SKM-1 (cell line): ENCODE measurements at regions not wholly inside any gene's neighbourhood (a gene's known extent, or its start where the extent isn't known, plus 50 kb on each side); places are given as distances from the start of the nearest gene placed in this dataset.
"Not testable (repeated sequence)": the region's sequence is repeated elsewhere in the genome, so short reads cannot be mapped to it uniquely, and the experiment has no call there.

Source experiments
- DNase-seq: peaks from one replicate; lab custom pipeline; 2025; ENCODE audit not compliant: unreplicated experiment; lab: John Stamatoyannopoulos, UW

GRCh38 chr6:78770765-78771164, 96.6 kb upstream of the IRAK1BP1 start:
- no peak for DNase-seq

- DNase-seq = no peak
Measured at GRCh38 chr6:78771586-78771985, 95.8 kb upstream of the IRAK1BP1 start.

DNA sequence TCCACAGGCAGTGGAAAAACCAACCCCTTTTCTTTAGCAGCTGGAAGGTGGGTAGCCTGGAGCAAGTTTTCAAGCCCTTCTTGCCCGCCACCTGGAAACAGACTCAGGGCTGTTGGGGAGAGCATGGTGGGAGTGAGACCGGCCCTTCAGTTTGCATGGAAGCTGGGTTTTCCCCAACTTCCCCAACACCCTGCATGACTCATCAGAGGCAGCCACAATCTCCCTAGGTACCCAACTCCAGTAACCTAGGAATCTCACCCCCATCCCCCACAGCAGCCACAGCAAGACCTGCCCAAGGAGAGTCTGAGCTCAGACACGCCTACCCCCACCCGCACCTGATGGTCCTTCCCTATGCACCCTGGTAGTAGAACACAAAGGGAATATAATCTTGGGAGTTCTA, 86.3 kb upstream of the IRAK1BP1 start:
- no peak for DNase-seq

DNA sequence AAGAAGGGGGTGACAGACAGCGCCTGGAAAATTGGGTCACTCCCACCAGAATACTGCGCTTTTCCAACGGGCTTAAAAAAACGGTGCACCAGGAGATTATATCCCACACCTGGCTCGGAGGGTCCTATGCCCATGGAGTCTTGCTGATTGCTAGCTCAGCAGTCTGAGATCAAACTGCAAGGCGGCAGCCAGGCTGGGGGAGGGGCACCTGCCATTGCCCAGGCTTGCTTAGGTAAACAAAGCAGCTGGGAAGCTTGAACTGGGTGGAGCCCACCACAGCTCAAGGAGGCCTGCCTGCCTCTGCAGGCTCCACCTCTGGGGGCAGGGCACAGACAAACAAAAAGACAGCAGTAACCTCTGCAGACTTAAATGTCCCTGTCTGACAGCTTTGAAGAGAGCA, 84.0 kb upstream of the IRAK1BP1 start:
- not testable (repeated sequence) for DNase-seq

GRCh38 chr6:78797270-78797669, 70.1 kb upstream of the IRAK1BP1 start:
- DNase-seq = no peak

GRCh38 chr6:78799682-78800081, 67.7 kb upstream of the IRAK1BP1 start:
- no peak for DNase-seq

- not testable (repeated sequence) for DNase-seq
Measured at GRCh38 chr6:78806792-78807191, 60.6 kb upstream of the IRAK1BP1 start.

DNA sequence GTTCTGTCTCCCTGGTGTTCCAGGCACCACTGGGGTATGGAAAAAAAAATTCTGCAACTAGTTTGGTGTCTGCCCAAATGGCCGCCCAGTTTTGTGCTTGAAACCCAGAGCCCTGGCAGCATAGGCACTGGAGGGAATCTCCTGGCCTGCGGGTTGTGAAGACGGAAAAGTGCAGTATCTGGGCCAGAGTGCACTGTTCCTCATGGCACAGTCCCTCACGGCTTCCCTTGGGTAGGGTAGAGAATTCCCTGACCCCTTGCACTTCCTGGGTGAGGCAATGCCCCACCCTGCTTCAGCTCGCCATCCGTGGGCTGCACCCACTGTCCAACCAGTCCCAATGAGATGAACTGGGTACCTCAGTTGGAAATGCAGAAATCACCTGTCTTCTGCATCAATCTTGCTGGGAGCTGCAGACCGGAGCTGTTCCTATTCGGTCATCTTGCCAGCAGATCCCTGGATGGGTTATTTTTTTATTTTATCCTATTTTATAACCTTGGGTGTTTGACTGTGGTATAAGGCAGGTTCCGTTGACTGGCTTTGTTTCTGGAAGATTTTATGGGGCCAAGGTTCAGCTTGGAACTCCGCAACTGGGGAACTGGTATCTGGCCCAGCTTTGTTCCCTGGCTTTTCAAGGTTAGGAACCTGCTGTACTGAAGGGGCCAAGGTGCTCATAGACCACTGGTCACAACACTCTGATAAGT, 59.5 kb upstream of the IRAK1BP1 start:
- DNase-seq = not testable (repeated sequence)

GRCh38 chr6:78808356-78808891, 58.9 kb upstream of the IRAK1BP1 start:
- no peak for DNase-seq

GRCh38 chr6:78808933-78809332, 58.4 kb upstream of the IRAK1BP1 start:
- no peak for DNase-seq

GRCh38 chr6:78810146-78810545, 57.2 kb upstream of the IRAK1BP1 start:
- peak; percentile 1 for DNase-seq

- DNase-seq = no peak
Measured at GRCh38 chr6:78810698-78811097, 56.7 kb upstream of the IRAK1BP1 start.
